Testis (tissue), 2 donors: ENCODE measurements at regions not wholly inside any gene's neighbourhood (a gene's known extent, or its start where the extent isn't known, plus 50 kb on each side); places are given as distances from the start of the nearest gene placed in this dataset.

Experiments
- POLR2A ChIP-seq: fragments of 450-650 bp; IDR thresholded peaks from one replicate; pipeline ENCODE4 v1.6.1; 2017; ENCODE audit warnings: antibody characterized with exemption, mild to moderate bottlenecking, moderate library complexity
- TF ChIP-seq, protein P1 (sequence below), 3 experiments: fragments of 450-650 bp in 2 of 3; fragments of 200-600 bp in 1 of 3; sonication (generic) in 1 of 3; IDR thresholded peaks; one replicate each; pipeline ENCODE4 v1.5.1; 2016 to 2019; ENCODE audit warnings: antibody characterized with exemption in 3 of 3, mild to moderate bottlenecking in 2 of 3, moderate library complexity in 1 of 3

GRCh38 chr20:12860619-12861247, 148.0 kb upstream of the SPTLC3 start:
- TF ChIP-seq, protein P1, sequence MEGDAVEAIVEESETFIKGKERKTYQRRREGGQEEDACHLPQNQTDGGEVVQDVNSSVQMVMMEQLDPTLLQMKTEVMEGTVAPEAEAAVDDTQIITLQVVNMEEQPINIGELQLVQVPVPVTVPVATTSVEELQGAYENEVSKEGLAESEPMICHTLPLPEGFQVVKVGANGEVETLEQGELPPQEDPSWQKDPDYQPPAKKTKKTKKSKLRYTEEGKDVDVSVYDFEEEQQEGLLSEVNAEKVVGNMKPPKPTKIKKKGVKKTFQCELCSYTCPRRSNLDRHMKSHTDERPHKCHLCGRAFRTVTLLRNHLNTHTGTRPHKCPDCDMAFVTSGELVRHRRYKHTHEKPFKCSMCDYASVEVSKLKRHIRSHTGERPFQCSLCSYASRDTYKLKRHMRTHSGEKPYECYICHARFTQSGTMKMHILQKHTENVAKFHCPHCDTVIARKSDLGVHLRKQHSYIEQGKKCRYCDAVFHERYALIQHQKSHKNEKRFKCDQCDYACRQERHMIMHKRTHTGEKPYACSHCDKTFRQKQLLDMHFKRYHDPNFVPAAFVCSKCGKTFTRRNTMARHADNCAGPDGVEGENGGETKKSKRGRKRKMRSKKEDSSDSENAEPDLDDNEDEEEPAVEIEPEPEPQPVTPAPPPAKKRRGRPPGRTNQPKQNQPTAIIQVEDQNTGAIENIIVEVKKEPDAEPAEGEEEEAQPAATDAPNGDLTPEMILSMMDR (IDR thresholded peaks at IDR 0.05) = no peak
- no peak for TF ChIP-seq POLR2A
